Fibroblast of lung (primary cell): ENCODE measurements at regions not wholly inside any gene's neighbourhood (a gene's known extent, or its start where the extent isn't known, plus 50 kb on each side); places are given as distances from the start of the nearest gene placed in this dataset.

Experiments used
- DNase-seq, 2 donors: peaks; one replicate each; pipeline versions ENCODE4 v3.0.0 to v3.0.0-alpha.2; 2010; ENCODE audit warnings: low read depth in 2 of 2
- H2AFZ ChIP-seq: 2 replicates; pipeline ENCODE4 v1.5.1; 2012; ENCODE audit warnings: low read length, control low read depth, inconsistent platforms
- H3K27ac ChIP-seq: 2 replicates; pipeline ENCODE4 v1.5.1; 2011; ENCODE audit warnings: low read length, control low read depth; ENCODE audit not compliant: insufficient read depth
- H3K27me3 ChIP-seq: 2 replicates; pipeline ENCODE4 v1.5.1; 2011; ENCODE audit warnings: mild to moderate bottlenecking, low read length; ENCODE audit not compliant: control insufficient read depth, insufficient read depth
- H3K36me3 ChIP-seq: 2 replicates; pipeline ENCODE4 v1.5.1; 2011; ENCODE audit warnings: low read length; ENCODE audit not compliant: control insufficient read depth, insufficient read depth
- H3K4me1 ChIP-seq: 2 replicates; pipeline ENCODE4 v1.5.1; 2011; ENCODE audit warnings: low read length; ENCODE audit not compliant: control insufficient read depth, insufficient read depth; ENCODE audit errors: extremely low read depth
- H3K4me2 ChIP-seq: 2 replicates; pipeline ENCODE4 v1.5.1; 2011; ENCODE audit warnings: low read length, control low read depth; ENCODE audit not compliant: insufficient read depth; ENCODE audit errors: extremely low read depth
- H3K4me3 ChIP-seq, 4 experiments: fragments of 200-600 bp in 1 of 4; sonication (generic) in 1 of 4; replicated peaks in 1 of 4; 2 replicates each; pipeline ENCODE4 v1.5.1; 2011 to 2016; ENCODE audit warnings: low read length in 4 of 4, low read depth in 3 of 4, mild to moderate bottlenecking in 3 of 4, control low read depth in 2 of 4, inconsistent platforms in 1 of 4, mixed read lengths in 1 of 4; ENCODE audit not compliant: insufficient read depth in 1 of 4; ENCODE audit errors: control extremely low read depth in 1 of 4
- H3K79me2 ChIP-seq: 2 replicates; pipeline ENCODE4 v1.5.1; 2012; ENCODE audit warnings: mild to moderate bottlenecking, low read length, inconsistent platforms; ENCODE audit not compliant: control insufficient read depth, insufficient read depth
- H3K9ac ChIP-seq: 2 replicates; pipeline ENCODE4 v1.5.1; 2011; ENCODE audit warnings: mild to moderate bottlenecking, low read length, control low read depth; ENCODE audit not compliant: insufficient read depth
- H3K9me3 ChIP-seq: 2 replicates; pipeline ENCODE4 v1.5.1; 2012; ENCODE audit warnings: low read depth, low read length; ENCODE audit not compliant: control insufficient read depth, insufficient read depth
- H4K20me1 ChIP-seq: 2 replicates; pipeline ENCODE4 v1.5.1; 2011; ENCODE audit warnings: low read length; ENCODE audit not compliant: control insufficient read depth, insufficient read depth; ENCODE audit errors: extremely low read depth
- EZH2 ChIP-seq: IDR thresholded peaks from 2 replicates; pipeline ENCODE4 v1.5.1; 2012; ENCODE audit warnings: low read length, control low read depth, mild to moderate bottlenecking; ENCODE audit errors: missing control alignments
- TF ChIP-seq, protein P1 (sequence below), 2 donors: IDR thresholded peaks in 1 of 2; conservative IDR thresholded peaks in 1 of 2; 1 replicate in 1 of 2; 2 replicates in 1 of 2; pipeline ENCODE4 v1.5.1; 2011 to 2012; ENCODE audit warnings: low read length in 2 of 2, control low read depth in 1 of 2, inconsistent platforms in 1 of 2, low read depth in 1 of 2, mild to moderate bottlenecking in 1 of 2

DNA sequence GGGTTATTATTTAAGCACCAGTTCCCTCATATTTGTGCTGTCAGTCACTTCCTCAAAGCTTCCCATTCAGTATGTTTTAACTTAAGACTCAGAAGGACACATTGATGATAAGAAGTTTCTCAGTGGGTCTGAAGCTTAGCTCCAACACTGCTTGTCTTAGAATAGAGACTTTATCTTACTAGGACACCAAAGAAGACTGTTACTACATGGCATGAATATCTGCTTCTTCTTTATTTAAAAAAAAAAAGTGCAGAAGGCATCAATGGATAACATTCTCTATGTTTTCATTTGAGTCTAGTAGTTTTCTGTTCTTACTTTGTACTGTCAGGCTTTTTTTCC, 404.2 kb downstream of the DAD1 start:
- no peak for DNase-seq
- Histone ChIP-seq H3K9me3 (no peaks in the 10 kb centered on the region), H3K79me2 (no peaks in the 10 kb centered on the region), H3K4me1 (peaks cover 2% of the 10 kb centered on the region), H3K4me3 (no peak overlapping the region), H2AFZ (no peak overlapping the region), H3K36me3 (no peaks in the 10 kb centered on the region), H3K4me2 (peak overlapping the region; percentile 25), H3K27ac (no peak overlapping the region), H3K27me3 (peaks cover 7% of the 10 kb centered on the region), H3K9ac (no peak overlapping the region), H4K20me1 (no peaks in the 10 kb centered on the region)
- TF ChIP-seq, protein P1, sequence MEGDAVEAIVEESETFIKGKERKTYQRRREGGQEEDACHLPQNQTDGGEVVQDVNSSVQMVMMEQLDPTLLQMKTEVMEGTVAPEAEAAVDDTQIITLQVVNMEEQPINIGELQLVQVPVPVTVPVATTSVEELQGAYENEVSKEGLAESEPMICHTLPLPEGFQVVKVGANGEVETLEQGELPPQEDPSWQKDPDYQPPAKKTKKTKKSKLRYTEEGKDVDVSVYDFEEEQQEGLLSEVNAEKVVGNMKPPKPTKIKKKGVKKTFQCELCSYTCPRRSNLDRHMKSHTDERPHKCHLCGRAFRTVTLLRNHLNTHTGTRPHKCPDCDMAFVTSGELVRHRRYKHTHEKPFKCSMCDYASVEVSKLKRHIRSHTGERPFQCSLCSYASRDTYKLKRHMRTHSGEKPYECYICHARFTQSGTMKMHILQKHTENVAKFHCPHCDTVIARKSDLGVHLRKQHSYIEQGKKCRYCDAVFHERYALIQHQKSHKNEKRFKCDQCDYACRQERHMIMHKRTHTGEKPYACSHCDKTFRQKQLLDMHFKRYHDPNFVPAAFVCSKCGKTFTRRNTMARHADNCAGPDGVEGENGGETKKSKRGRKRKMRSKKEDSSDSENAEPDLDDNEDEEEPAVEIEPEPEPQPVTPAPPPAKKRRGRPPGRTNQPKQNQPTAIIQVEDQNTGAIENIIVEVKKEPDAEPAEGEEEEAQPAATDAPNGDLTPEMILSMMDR (conservative IDR thresholded peaks at IDR 0.05 in 1 of 2, IDR thresholded peaks at IDR 0.05 in 1 of 2; ENCODE audit: low read depth in 1 of 2, low read length in 2 of 2), result no peak
- no peak for TF ChIP-seq EZH2

DNA sequence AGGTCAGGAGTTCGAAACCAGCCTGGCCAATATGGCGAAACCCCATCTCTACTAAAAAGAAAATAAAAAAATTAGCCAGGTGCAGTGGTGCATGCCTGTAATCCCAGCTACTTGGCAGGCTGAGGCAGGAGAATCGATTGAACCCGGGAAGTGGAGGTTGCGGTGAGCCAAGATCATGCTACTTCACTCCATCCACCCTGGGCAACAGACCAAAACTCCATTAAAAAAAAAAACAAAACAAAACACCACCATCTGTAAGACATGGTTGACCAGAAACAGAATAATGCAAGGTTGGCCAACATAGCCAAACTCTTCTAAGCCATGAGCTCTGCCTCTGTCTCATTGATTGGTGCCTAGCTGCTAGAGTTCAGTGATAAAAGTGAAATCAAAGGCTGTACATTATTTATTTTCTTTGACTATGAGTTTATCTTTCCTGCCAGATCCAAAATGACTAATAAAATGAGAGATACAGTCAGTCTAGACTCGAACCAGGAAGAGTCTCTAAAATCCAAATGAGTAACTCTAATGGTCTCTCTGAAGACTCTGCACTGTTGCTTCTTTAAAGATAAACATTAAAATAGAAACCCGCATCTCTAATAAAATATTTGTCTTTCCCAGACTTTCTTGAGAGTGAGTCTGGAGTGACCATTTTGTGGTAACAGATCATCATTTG, 404.7 kb downstream of the DAD1 start:
- Histone ChIP-seq H3K4me1 (peaks cover 2% of the 10 kb centered on the region), H3K36me3 (no peaks in the 10 kb centered on the region), H3K4me3 (no peak overlapping the region), H4K20me1 (no peaks in the 10 kb centered on the region), H3K9ac (no peak overlapping the region), H3K9me3 (no peaks in the 10 kb centered on the region), H3K27ac (no peak overlapping the region), H3K4me2 (peak overlapping the region; percentile 25), H3K27me3 (peaks cover 7% of the 10 kb centered on the region), H3K79me2 (no peaks in the 10 kb centered on the region), H2AFZ (no peak overlapping the region)
- TF ChIP-seq EZH2, result no peak
- TF ChIP-seq, protein P1 (conservative IDR thresholded peaks at IDR 0.05 in 1 of 2, IDR thresholded peaks at IDR 0.05 in 1 of 2; ENCODE audit: low read depth in 1 of 2, low read length in 2 of 2), result no peak
- DNase-seq, result peak; percentile 40 to 53

DNA sequence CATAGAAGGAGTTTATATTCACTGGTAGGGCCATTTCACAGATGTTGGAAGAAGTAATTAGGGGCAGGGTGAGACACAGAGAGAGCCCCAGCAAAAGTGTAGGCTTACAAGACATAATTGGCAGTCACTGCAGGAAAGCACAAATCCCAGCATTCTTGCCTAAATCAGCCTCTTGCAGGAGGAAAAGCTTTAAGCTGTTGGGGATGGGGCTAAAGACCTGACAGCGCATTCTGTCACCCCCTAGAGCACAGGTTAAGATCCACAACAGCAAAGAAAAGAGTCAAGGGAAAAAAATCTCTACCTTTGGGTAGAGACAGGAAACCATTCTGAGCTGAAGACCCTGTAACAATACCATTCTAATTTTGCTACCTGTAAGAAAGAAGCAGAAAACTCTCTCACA, 409.0 kb downstream of the DAD1 start:
- no peaks in the 10 kb centered on the region for H3K36me3 ChIP-seq
- no peak overlapping the region for H3K4me2 ChIP-seq
- H3K79me2 ChIP-seq, result no peaks in the 10 kb centered on the region
- H3K9me3 ChIP-seq, result no peaks in the 10 kb centered on the region
- no peak overlapping the region for H2AFZ ChIP-seq
- H3K4me1 ChIP-seq, result peaks cover 2% of the 10 kb centered on the region
- no peaks in the 10 kb centered on the region for H4K20me1 ChIP-seq
- TF ChIP-seq EZH2, result no peak
- TF ChIP-seq, protein P1 (conservative IDR thresholded peaks at IDR 0.05 in 1 of 2, IDR thresholded peaks at IDR 0.05 in 1 of 2; ENCODE audit: low read depth in 1 of 2, low read length in 2 of 2), result no peak
- H3K9ac ChIP-seq, result no peak overlapping the region
- peaks cover 7% of the 10 kb centered on the region for H3K27me3 ChIP-seq
- no peak overlapping the region for H3K27ac ChIP-seq
- H3K4me3 ChIP-seq, result no peak overlapping the region
- no peak for DNase-seq
